DMS114 treated with DMSO at 0.1 percent for 48 hours (cell line): ENCODE measurements at regions not wholly inside any gene's neighbourhood (a gene's known extent, or its start where the extent isn't known, plus 50 kb on each side); places are given as distances from the start of the nearest gene placed in this dataset.

ENCODE experiments used
- DNase-seq: peaks from one replicate; lab custom pipeline; 2025; ENCODE audit not compliant: unreplicated experiment; lab: John Stamatoyannopoulos, UW

GRCh38 chr11:112730591-112730990, 230.6 kb upstream of the NCAM1 start:
- no peak for DNase-seq

GRCh38 chr11:112731538-112731937, 229.7 kb upstream of the NCAM1 start:
- no peak for DNase-seq

- no peak for DNase-seq
Measured at GRCh38 chr11:112732031-112732430, 229.2 kb upstream of the NCAM1 start.

GRCh38 chr11:112734207-112734606, 227.0 kb upstream of the NCAM1 start:
- DNase-seq = no peak

GRCh38 chr11:112735470-112735869, 225.8 kb upstream of the NCAM1 start:
- no peak for DNase-seq

- DNase-seq = no peak
Measured at GRCh38 chr11:112744041-112744440, 217.2 kb upstream of the NCAM1 start.

- no peak for DNase-seq
Measured at GRCh38 chr11:112745973-112746372, 215.2 kb upstream of the NCAM1 start.

GRCh38 chr11:112748252-112748651, 213.0 kb upstream of the NCAM1 start:
- DNase-seq = no peak

GRCh38 chr11:112748713-112749543, 212.3 kb upstream of the NCAM1 start:
- DNase-seq = no peak

GRCh38 chr11:112751329-112751728, 209.9 kb upstream of the NCAM1 start:
- no peak for DNase-seq

GRCh38 chr11:112751772-112752171, 209.4 kb upstream of the NCAM1 start:
- no peak for DNase-seq

- no peak for DNase-seq
Measured at GRCh38 chr11:112752563-112752962, 208.7 kb upstream of the NCAM1 start.

GRCh38 chr11:112753706-112754105, 207.5 kb upstream of the NCAM1 start:
- no peak for DNase-seq

- no peak for DNase-seq
Measured at GRCh38 chr11:112759418-112759817, 201.8 kb upstream of the NCAM1 start.

- DNase-seq = no peak
Measured at GRCh38 chr11:112760396-112761059, 200.7 kb upstream of the NCAM1 start.

GRCh38 chr11:112761911-112762706, 199.1 kb upstream of the NCAM1 start:
- DNase-seq = no peak

GRCh38 chr11:112762707-112763090, 198.5 kb upstream of the NCAM1 start:
- no peak for DNase-seq

- no peak for DNase-seq
Measured at GRCh38 chr11:112765337-112765736, 195.9 kb upstream of the NCAM1 start.

GRCh38 chr11:112769170-112769569, 192.1 kb upstream of the NCAM1 start:
- DNase-seq = no peak

GRCh38 chr11:112769584-112769983, 191.6 kb upstream of the NCAM1 start:
- no peak for DNase-seq

- DNase-seq = no peak
Measured at GRCh38 chr11:112770033-112770432, 191.2 kb upstream of the NCAM1 start.

GRCh38 chr11:112770487-112770886, 190.7 kb upstream of the NCAM1 start:
- DNase-seq = no peak
